ENCODE measurements at regions not wholly inside any gene's neighbourhood (a gene's known extent, or its start where the extent isn't known, plus 50 kb on each side); places are given as distances from the start of the nearest gene placed in this dataset.
"Not testable (repeated sequence)": the region's sequence is repeated elsewhere in the genome, so short reads cannot be mapped to it uniquely, and the experiment has no call there.

- in situ Hi-C loops (cut with HindIII; ENCODE audit: low sequenced_read_pairs): no loop called here
Measured at GRCh38 chr1:8230292-8230621, 87.7 kb upstream of the SLC45A1 start.

DNA sequence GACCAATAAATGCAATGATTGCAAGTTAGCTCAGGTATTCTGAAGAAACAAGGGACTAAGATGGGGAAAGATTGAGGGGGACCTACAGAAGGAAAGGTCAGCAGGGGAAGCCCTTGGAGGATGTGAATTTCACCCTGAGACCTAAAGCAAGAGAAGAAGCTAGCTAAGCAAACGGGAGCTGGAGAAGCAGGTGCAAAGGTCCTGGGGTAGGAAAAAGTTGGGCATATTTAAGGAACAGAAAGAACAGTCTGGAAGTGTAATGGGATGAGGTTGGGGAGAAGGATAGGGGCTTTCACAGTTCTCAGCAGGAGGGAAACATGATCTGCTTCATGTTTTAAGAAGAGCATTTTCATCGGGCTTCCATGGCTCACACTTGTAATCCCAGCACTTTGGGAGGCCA, 89.7 kb upstream of the SLC45A1 start:
- in situ Hi-C loops (cut with HindIII; ENCODE audit: low sequenced_read_pairs): no loop called here

GRCh38 chr1:8227674-8228073, 90.2 kb upstream of the SLC45A1 start:
- in situ Hi-C loops (cut with HindIII; ENCODE audit: low sequenced_read_pairs): not testable (repeated sequence)

GRCh38 chr1:8226747-8227146, 91.2 kb upstream of the SLC45A1 start:
- in situ Hi-C loops (cut with HindIII; ENCODE audit: low sequenced_read_pairs): no loop called here

GRCh38 chr1:8226024-8226423, 91.9 kb upstream of the SLC45A1 start:
- in situ Hi-C loops (cut with HindIII; ENCODE audit: low sequenced_read_pairs): not testable (repeated sequence)

DNA sequence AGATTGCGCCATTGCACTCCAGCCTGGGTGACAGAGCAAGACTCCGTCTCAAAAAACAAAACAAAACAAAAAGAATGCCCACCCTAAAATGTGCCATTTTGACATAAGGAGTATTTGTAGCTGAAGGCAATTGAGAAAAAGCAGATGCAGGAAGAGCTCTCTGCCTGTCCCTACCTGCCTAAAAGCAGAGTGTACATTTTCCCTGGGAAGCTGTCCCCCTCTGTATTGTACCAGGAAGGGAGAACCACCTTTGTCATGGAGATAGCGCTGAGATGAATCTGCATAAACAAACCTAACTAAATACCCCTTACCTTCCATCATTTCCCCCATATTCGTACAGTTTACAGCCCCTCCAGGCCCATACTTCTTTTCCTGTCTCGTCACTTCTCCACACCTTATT, 94.4 kb upstream of the SLC45A1 start:
- in situ Hi-C loops (cut with HindIII; ENCODE audit: low sequenced_read_pairs): no loop called here

- in situ Hi-C loops (cut with HindIII; ENCODE audit: low sequenced_read_pairs): no loop called here
Measured at GRCh38 chr1:8222789-8223188, 95.1 kb upstream of the SLC45A1 start.

DNA sequence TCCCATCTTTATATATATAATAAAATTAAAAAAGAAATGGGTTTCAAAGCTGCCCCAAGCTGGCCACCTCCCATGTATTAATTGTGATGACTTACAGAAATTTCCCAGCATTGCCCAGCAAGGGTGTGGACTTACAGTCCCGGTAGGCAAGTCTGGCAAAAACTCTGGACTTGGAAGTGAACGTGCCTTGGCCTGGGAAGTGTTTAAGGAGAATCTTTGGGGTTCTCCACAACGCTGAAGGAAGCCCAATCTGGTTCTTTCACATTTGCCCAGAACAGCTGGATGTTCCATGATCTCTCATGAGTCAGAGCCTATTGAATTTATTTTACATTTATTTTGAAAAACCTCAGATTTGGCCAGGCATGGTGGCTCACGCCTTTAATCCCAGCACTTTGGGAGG, 98.4 kb upstream of the SLC45A1 start:
- in situ Hi-C loops (cut with HindIII; ENCODE audit: low sequenced_read_pairs): no loop called here

DNA sequence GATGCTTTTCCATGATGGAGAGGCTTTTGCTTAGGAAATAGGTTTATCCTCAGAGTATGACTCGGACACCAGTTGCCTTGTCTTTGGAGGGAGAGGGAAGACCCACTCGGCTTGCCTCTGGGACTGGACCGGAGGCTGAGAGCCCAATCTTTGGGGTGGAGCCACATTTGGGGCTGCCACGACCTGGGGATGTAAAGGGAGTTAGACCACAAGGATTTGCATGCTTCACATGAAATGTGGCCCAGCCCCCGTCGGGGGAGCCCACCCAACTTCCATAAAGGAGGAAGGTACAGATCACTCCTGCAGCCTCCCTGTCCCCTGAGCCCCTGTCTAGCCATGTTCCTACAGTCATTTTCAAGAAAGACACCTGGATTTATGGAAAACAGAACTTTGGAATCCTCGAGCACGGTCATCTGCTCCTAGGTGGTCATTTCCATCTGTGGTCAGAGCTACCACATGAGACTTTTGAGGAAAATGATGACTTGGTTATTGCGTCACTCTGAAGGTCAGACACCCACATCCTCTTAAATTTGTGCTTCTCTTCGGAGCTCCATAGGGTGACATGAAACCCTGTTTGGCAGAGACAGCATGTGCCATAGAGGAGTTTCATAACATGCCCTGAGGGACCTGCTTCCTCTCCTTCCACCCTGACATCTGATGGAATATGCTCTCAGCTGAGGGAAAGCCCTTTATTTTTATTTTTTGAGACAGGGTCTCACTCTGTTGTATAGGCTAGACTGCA, 99.4 kb upstream of the SLC45A1 start:
- in situ Hi-C loops (cut with HindIII; ENCODE audit: low sequenced_read_pairs): no loop called here

DNA sequence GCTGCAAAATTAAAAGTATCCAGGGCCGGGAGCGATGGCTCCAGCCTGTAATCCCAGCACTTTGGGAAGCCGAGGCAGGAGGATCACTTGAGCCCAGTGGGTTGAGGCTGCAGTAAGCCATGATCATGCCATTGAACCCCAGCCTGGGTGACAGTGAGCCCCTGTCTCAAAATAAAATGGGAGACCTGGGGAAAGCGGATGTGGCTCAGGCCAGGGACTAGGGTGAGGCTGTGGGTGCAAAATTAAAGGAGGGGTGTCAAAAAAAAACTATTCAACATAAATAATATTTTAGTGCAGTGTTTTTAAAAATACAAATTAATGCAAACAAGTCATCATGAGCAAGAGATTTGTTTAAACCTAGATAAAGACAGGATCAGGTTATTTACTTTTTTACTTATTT, 100.1 kb upstream of the SLC45A1 start:
- in situ Hi-C loops (cut with HindIII; ENCODE audit: low sequenced_read_pairs): no loop called here

GRCh38 chr1:8217011-8217711, 100.8 kb upstream of the SLC45A1 start:
- in situ Hi-C loops (cut with HindIII; ENCODE audit: low sequenced_read_pairs): no loop called here

DNA sequence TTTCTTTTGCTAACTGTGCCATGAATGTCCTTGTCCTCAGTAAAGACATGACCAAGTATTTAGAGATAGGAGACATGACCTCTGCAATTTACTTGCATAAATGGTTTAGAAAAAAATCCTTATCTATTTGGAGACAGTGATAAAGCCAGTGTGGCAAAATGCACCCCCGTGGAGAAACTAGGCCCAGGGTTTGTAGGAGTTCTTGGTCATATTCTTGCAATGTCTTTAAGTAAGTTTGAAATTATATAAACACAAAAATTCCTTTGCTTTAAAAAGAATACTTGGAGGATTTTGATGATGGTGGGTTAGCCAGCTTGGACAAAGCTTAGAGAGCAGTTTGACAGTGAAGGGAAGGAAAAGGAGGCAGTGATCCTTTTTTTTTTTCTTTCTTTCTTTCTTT, 101.9 kb upstream of the SLC45A1 start:
- in situ Hi-C loops (cut with HindIII; ENCODE audit: low sequenced_read_pairs): no loop called here

- in situ Hi-C loops (cut with HindIII; ENCODE audit: low sequenced_read_pairs): no loop called here
Measured at GRCh38 chr1:8214501-8215173, 103.3 kb upstream of the SLC45A1 start.

GRCh38 chr1:8213676-8214075, 104.2 kb upstream of the SLC45A1 start:
- in situ Hi-C loops (cut with HindIII; ENCODE audit: low sequenced_read_pairs): no loop called here

DNA sequence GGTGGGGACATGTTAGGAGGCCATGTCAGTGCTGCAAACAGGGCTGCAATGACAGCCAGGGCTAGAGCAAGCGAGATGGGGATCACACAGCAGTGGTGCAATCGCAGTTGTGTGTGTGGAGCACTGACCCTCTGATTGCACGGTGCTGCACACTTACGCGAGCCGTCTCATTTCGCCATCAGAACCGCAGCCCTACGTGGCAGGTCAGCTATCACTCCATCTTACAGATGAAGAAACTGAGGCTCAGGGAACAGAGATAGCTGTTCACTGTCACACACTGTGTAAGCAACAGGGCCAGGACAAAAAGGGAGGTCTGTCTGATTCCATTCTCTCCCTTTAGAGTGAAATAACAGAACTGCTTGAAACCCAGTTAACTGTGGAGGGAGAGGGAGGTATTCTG, 104.8 kb upstream of the SLC45A1 start:
- in situ Hi-C loops (cut with HindIII; ENCODE audit: low sequenced_read_pairs): no loop called here

DNA sequence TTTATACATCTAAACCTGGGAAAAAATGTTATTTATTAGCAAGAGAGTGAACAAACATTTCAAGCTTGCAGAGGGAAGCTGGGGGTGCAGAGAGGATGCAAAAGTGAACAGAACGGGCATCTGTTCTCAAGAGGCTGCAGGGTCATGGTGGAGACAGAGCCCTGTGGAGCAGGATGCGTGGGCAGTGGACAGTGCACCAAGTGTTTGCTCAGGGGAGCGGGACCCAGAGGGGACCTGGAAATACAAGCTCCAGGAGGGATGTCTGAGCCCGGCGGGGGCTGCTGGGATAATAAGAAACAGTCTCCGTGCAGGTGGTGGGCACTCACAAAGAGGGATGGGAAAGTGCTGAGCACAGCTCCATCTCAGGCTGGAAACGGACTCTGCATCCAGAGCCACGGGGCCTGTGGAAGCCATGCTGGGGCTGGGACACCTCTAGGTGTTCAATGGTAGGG, 105.3 kb upstream of the SLC45A1 start:
- in situ Hi-C loops (cut with HindIII; ENCODE audit: low sequenced_read_pairs): no loop called here

DNA sequence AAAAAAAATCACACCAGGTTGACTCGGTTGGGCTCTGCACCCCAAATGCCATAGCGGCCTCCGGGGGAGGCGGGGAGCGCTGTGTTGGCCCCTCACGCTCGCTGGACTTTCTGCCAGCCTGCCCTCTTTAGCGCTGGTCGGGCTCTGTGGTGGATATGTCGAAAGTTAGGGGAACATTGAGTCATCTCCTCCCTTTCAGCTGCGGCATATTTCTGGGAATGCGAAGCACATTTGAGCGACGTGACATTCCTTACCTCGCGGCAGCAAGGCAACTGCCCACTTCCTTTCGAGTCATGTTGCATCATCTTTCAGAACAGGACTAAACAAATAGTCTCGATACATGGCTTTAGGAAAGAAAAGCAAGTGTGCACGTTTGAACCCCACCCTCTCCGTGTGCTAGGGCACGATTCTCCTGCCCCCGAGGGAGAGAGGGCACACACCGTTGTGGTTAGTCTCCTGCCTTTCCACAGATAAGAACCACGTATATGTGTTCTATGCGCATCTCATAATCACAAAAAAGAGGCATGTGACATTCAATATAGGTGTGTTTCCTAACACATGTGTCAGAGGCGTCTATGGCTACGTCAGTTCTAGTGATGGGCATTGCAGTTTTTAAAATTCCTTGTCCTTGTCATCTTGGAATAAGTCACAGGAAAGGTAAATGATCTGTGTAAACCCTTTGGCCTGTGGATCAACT, 105.9 kb upstream of the SLC45A1 start:
- in situ Hi-C loops (cut with HindIII; ENCODE audit: low sequenced_read_pairs): no loop called here

DNA sequence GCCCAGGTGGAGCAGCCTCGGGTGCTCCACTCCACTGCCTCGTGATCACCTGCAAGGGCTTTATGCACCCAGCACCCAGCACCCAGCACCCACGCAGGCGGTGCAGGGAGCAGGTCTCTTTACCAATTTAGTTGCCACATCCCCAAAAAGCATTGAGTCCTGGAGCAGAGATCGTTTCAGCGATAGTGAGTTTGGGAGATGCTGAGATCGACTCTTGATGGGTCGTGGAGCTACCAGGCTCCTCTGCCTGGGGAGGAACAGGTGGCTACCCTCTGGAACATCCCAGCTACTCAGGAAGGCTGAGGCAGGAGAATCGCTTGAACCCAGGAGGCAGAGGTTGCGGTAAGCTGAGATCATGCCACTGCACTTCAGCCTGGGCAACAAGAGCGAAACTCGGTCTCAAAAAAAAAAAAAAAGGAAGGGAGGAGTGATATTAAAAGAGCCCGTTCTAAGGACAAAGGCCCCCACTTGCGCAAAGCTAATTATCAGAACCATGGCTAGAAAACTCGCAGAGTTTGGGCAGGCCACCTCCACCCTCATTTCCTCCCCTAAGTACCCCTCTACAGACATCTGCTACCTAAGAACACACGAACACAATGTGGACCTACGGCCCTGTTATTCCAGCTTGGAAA, 106.5 kb upstream of the SLC45A1 start:
- in situ Hi-C loops (cut with HindIII; ENCODE audit: low sequenced_read_pairs): no loop called here

GRCh38 chr1:8207202-8207601, 110.7 kb upstream of the SLC45A1 start:
- in situ Hi-C loops (cut with HindIII; ENCODE audit: low sequenced_read_pairs): loop anchor here (5.0 kb wide), 3 partner anchors 95 to 190 kb away; no protein-coding TSS in a partner anchor

- in situ Hi-C loops (cut with HindIII; ENCODE audit: low sequenced_read_pairs): loop anchor here (5.0 kb wide), 3 partner anchors 96 to 189 kb away; no protein-coding TSS in a partner anchor
Measured at GRCh38 chr1:8206391-8206790, 111.5 kb upstream of the SLC45A1 start.

DNA sequence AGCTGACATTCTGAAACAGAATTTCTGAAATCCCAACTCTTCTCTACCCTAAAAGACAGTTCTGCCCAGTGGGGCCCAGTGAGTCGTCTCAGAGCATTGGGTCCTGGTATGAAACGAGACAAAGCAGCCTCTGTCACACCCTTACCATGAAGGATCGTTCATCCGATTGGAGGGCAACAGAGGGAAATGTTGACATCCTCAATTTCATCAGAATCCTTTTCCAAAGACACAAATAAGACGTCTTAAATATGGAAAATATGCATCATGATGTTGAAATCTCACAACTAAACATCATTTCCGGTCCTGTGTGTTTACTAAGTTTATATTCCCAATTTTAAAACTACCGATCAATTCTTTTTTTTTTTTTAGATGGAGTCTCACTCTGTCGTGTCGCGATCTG, 112.1 kb upstream of the SLC45A1 start:
- in situ Hi-C loops (cut with HindIII; ENCODE audit: low sequenced_read_pairs): loop anchor here (5.0 kb wide), 3 partner anchors 97 to 188 kb away; no protein-coding TSS in a partner anchor
